Omental fat pad (tissue), 3 donors: ENCODE measurements at regions not wholly inside any gene's neighbourhood (a gene's known extent, or its start where the extent isn't known, plus 50 kb on each side); places are given as distances from the start of the nearest gene placed in this dataset.

Experiments
- ATAC-seq: fragments of 150-250 bp; one replicate; pipeline ENCODE4 v1.9.1; 2016; ENCODE audit warnings: mild to moderate bottlenecking, moderate library complexity; ENCODE audit not compliant: low FRiP score
- DNase-seq: peaks from one replicate; pipeline ENCODE4 v3.0.0-alpha.2; 2019; ENCODE audit warnings: low spot score
- TF ChIP-seq, protein P1 (sequence below), 3 donors: fragments of 450-650 bp; IDR thresholded peaks; one replicate each; pipeline ENCODE4 v1.5.1; 2016 to 2017; ENCODE audit warnings: antibody characterized with exemption in 3 of 3, mild to moderate bottlenecking in 3 of 3, moderate library complexity in 2 of 3

DNA sequence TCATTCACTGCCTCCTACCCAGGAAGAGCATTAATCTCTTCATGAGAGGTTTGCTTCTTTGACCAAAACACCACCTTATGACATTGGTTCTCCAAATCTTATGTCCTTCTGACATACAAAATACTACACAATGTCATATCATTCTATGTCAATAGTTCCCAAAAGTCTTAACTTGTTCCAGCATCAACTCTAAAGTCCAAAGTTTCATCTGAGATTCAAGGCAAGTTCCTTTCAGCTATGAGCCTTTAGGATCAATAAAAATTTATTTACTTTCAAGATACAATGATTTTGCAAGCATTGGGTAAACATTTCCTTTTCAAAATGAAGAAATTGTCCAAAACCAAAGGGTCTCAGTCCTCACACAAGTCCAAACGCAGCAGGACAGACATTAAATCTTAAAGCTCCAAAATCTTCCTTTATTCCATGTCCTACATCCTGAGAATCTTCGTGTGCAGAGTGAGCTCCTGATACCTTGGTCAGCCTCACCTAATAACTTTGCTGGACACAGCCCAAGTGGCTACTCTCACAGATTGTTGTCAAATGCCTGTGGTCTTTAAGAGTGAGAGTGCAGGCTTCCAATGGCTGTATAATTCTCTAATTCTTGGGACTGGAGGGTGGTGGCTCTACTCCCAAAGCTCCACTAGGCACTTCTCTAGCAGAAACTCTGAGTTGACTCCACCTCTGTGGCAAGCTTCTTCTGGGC, 1668.2 kb downstream of the HACE1 start:
- TF ChIP-seq, protein P1, sequence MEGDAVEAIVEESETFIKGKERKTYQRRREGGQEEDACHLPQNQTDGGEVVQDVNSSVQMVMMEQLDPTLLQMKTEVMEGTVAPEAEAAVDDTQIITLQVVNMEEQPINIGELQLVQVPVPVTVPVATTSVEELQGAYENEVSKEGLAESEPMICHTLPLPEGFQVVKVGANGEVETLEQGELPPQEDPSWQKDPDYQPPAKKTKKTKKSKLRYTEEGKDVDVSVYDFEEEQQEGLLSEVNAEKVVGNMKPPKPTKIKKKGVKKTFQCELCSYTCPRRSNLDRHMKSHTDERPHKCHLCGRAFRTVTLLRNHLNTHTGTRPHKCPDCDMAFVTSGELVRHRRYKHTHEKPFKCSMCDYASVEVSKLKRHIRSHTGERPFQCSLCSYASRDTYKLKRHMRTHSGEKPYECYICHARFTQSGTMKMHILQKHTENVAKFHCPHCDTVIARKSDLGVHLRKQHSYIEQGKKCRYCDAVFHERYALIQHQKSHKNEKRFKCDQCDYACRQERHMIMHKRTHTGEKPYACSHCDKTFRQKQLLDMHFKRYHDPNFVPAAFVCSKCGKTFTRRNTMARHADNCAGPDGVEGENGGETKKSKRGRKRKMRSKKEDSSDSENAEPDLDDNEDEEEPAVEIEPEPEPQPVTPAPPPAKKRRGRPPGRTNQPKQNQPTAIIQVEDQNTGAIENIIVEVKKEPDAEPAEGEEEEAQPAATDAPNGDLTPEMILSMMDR (IDR thresholded peaks at IDR 0.05): no peak
- DNase-seq (no peak), ATAC-seq (no peak)

DNA sequence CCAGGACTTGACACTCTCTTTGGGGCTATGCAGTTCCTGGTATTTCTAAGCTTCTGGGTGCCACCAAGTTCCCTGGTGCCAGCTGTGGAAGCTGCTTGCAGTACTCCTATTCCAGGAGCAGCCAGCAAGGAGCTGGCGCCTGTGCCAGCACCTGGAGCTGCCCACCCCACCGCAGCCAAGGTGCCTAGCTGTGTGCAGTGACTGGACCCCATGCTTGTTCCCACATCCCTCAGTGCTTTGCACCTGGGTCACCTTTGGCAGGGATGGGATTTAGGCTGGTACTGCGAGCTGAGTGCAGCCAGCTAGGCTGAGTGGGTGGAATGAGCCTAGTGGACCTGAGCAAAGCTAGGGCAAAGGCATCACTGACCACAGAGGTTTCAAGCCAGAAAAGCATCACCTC, 1674.9 kb downstream of the HACE1 start:
- no peak for DNase-seq
- no peak for ATAC-seq
- TF ChIP-seq, protein P1 (IDR thresholded peaks at IDR 0.05): no peak

DNA sequence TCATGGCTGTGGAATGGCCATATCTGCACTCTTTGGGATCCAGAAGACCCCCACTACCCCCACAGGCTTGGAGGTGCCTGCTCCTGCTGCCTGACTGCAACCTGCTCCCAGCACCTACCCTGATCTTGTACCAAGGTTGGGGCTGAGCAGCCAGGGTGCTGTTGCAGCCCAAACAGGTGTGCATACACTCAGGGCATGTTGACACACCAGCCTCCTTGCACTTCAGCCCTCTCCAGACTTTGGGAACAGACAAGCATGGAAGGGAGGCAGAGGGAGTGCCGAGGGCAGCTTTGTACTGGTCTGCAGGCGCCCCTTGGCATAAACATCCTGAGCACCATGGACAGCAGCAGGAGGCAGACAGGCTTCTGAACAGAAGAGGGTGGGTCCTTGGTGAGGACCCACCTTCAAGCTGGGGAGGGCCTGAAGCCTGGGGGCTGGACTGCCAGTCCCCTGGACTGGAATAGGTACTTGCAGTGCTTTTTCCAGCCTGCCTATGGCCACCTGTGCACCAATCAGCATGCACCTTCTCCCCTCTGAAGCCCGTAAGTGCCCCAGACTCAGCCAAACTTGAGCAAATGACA, 1675.8 kb downstream of the HACE1 start:
- DNase-seq (no peak), ATAC-seq (no peak)
- TF ChIP-seq, protein P1 (IDR thresholded peaks at IDR 0.05): no peak

DNA sequence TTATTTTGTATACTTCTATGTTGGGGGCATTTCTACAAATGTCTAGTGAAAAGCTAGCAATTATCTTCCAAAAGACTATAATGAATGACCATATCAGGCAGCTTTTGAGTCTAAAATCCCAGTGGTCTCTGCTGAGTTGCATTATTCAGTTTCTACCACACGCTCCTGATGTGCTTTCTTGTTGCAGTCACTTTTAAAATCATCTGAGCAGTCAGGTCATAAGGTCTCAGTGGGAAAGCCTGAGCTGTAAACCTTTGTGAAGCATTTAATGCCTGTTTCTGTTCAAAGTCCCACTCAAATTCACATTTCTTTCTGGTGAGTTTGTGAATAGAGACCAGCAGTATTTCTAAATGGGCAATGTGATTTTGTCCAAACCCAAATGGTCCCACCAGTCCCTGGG, 1681.5 kb downstream of the HACE1 start:
- DNase-seq: no peak
- TF ChIP-seq, protein P1 (IDR thresholded peaks at IDR 0.05): no peak
- ATAC-seq: no peak

- no peak for ATAC-seq
- DNase-seq: no peak
- TF ChIP-seq, protein P1 (IDR thresholded peaks at IDR 0.05): no peak
These were observed 1681.9 kb downstream of the HACE1 start for GRCh38 chr6:103177791-103178190.

DNA sequence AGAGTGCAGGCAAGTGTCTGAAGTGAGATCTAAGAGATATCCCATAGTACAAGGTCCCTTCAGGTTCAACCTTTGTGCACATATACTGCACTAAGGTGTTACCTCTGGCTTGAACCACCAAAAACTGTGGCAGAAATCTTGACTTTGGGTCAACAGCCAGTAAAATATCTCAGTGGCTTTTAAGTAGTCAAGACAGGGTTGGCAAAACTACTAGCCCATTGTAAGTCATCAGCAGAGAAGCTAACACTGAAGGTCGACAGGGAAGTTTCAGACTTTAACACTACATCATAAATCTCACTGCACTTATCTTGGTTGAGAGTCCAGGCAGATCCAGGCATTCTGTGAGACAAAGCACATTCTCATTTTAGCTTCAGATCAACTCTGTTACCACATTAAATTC, 1684.7 kb downstream of the HACE1 start:
- DNase-seq (no peak), ATAC-seq (no peak)
- TF ChIP-seq, protein P1 (IDR thresholded peaks at IDR 0.05): no peak
